HEK293 (cell line): ENCODE measurements at regions not wholly inside any gene's neighbourhood (a gene's known extent, or its start where the extent isn't known, plus 50 kb on each side); places are given as distances from the start of the nearest gene placed in this dataset.

ENCODE experiments used
- CTCF ChIA-PET: fragments of 350-600 bp; formaldehyde crosslinking; extraction: SDS; loops from one replicate; lab custom pipeline; 2021; ENCODE audit warnings: antibody characterized with exemption; lab: Yijun Ruan, JAX
- POLR2A ChIA-PET: fragments of 300-600 bp; formaldehyde crosslinking; extraction: SDS; loops from one replicate; lab custom pipeline; 2020; ENCODE audit warnings: antibody characterized with exemption, inconsistent platforms; lab: Yijun Ruan, JAX
- H3K27ac ChIP-seq: fragments of 200-500 bp; sonication (Bioruptor generic); 2 replicates; pipeline ENCODE4 v1.5.1; 2014; ENCODE audit warnings: low read depth, low read length, control low read depth, inconsistent platforms; ENCODE audit errors: extremely low read depth
- H3K36me3 ChIP-seq, 2 experiments: fragments of 200-500 bp in 1 of 2; sonication (Bioruptor generic) in 1 of 2; 1 replicate in 1 of 2; 2 replicates in 1 of 2; pipeline ENCODE4 v1.5.1; 2014 to 2017; ENCODE audit warnings: inconsistent platforms in 2 of 2, low read length in 2 of 2; ENCODE audit not compliant: control insufficient read depth in 2 of 2, insufficient read depth in 1 of 2
- H3K4me1 ChIP-seq: fragments of 200-500 bp; sonication (Bioruptor generic); 2 replicates; pipeline ENCODE4 v1.5.1; 2014; ENCODE audit warnings: mild to moderate bottlenecking, low read length, inconsistent platforms; ENCODE audit not compliant: control insufficient read depth, insufficient read depth
- H3K4me3 ChIP-seq: 2 replicates; pipeline ENCODE4 v1.5.1; 2011; ENCODE audit warnings: low read depth, mild to moderate bottlenecking, control low read depth, low read length, moderate library complexity
- H3K9me3 ChIP-seq: fragments of 200-500 bp; sonication (Bioruptor generic); 2 replicates; pipeline ENCODE4 v1.5.1; 2014; ENCODE audit warnings: low read depth, low read length, inconsistent platforms; ENCODE audit not compliant: control insufficient read depth, insufficient read depth
- BCL11B ChIP-seq: fragments of 450-650 bp; formaldehyde crosslinking; IDR thresholded peaks from 2 replicates; pipeline ENCODE4 v1.5.1; 2016; ENCODE audit warnings: low read depth, missing biosample characterization, missing genetic modification characterization
- FEZF1 ChIP-seq: fragments of 450-650 bp; formaldehyde crosslinking; IDR thresholded peaks from 2 replicates; pipeline ENCODE4 v1.5.1; 2016; ENCODE audit warnings: missing biosample characterization, missing genetic modification characterization
- GLI2 ChIP-seq: fragments of 450-650 bp; formaldehyde crosslinking; IDR thresholded peaks from 2 replicates; pipeline ENCODE4; 2017; ENCODE audit warnings: missing biosample characterization, missing genetic modification characterization, low read depth, borderline replicate concordance
- KLF10 ChIP-seq: fragments of 450-650 bp; IDR thresholded peaks from 2 replicates; pipeline ENCODE4 v1.5.1; 2018; ENCODE audit warnings: missing biosample characterization, mild to moderate bottlenecking, missing genetic modification characterization
- SETDB1 ChIP-seq: IDR thresholded peaks from one replicate; pipeline ENCODE4 v1.6.1; 2017; ENCODE audit warnings: mild to moderate bottlenecking, low read length, moderate library complexity, mixed read lengths; ENCODE audit not compliant: insufficient read length
- SP3 ChIP-seq: fragments of 450-650 bp; formaldehyde crosslinking; IDR thresholded peaks from 2 replicates; pipeline ENCODE4 v1.5.1; 2016; ENCODE audit warnings: missing biosample characterization, missing genetic modification characterization
- ZBTB44 ChIP-seq: fragments of 450-650 bp; IDR thresholded peaks from 2 replicates; pipeline ENCODE4 v1.5.1; 2018; ENCODE audit warnings: missing biosample characterization, mild to moderate bottlenecking, missing genetic modification characterization
- ZFHX2 ChIP-seq: fragments of 450-650 bp; formaldehyde crosslinking; conservative IDR thresholded peaks from 2 replicates; pipeline ENCODE4 v1.5.1; 2016; ENCODE audit warnings: missing biosample characterization, missing genetic modification characterization
- ZNF114 ChIP-seq: fragments of 450-650 bp; formaldehyde crosslinking; IDR thresholded peaks from 2 replicates; pipeline ENCODE4 v1.5.0; 2017; ENCODE audit warnings: missing biosample characterization, missing genetic modification characterization
- ZNF121 ChIP-seq: fragments of 450-650 bp; formaldehyde crosslinking; IDR thresholded peaks from 2 replicates; pipeline ENCODE4 v1.5.1; 2016; ENCODE audit warnings: missing biosample characterization, missing genetic modification characterization
- ZNF140 ChIP-seq: fragments of 450-650 bp; formaldehyde crosslinking; IDR thresholded peaks from 2 replicates; pipeline ENCODE4 v1.5.1; 2016; ENCODE audit warnings: missing biosample characterization, missing genetic modification characterization
- ZNF18 ChIP-seq: fragments of 450-650 bp; formaldehyde crosslinking; IDR thresholded peaks from 2 replicates; pipeline ENCODE4 v1.5.1; 2016; ENCODE audit warnings: missing biosample characterization, missing genetic modification characterization
- ZNF214 ChIP-seq: fragments of 450-650 bp; formaldehyde crosslinking; IDR thresholded peaks from 2 replicates; pipeline ENCODE4 v1.5.1; 2017; ENCODE audit warnings: missing biosample characterization, mild to moderate bottlenecking, missing genetic modification characterization, borderline replicate concordance
- ZNF302 ChIP-seq: fragments of 450-650 bp; formaldehyde crosslinking; IDR thresholded peaks from 2 replicates; pipeline ENCODE4 v1.5.1; 2016; ENCODE audit warnings: missing biosample characterization, missing genetic modification characterization, low read depth
- ZNF311 ChIP-seq: fragments of 450-650 bp; formaldehyde crosslinking; IDR thresholded peaks from 2 replicates; pipeline ENCODE4 v1.5.1; 2017; ENCODE audit warnings: missing biosample characterization, missing genetic modification characterization, borderline replicate concordance
- ZNF341 ChIP-seq: fragments of 450-650 bp; formaldehyde crosslinking; IDR thresholded peaks from 2 replicates; pipeline ENCODE4; 2016; ENCODE audit warnings: low read depth, missing biosample characterization, missing genetic modification characterization
- ZNF366 ChIP-seq: fragments of 450-650 bp; formaldehyde crosslinking; conservative IDR thresholded peaks from 2 replicates; pipeline ENCODE4 v1.5.1; 2016; ENCODE audit warnings: missing biosample characterization, missing genetic modification characterization
- ZNF416 ChIP-seq: fragments of 450-650 bp; formaldehyde crosslinking; IDR thresholded peaks from 2 replicates; pipeline ENCODE4 v1.5.1; 2016; ENCODE audit warnings: missing biosample characterization, missing genetic modification characterization
- ZNF629 ChIP-seq: fragments of 450-650 bp; formaldehyde crosslinking; IDR thresholded peaks from 2 replicates; pipeline ENCODE4 v1.5.1; 2017; ENCODE audit warnings: missing biosample characterization, missing genetic modification characterization
- ZNF654 ChIP-seq: fragments of 450-650 bp; formaldehyde crosslinking; IDR thresholded peaks from 2 replicates; pipeline ENCODE4 v1.5.1; 2016; ENCODE audit warnings: low read depth, missing biosample characterization, missing genetic modification characterization
- ZNF658 ChIP-seq: fragments of 450-650 bp; formaldehyde crosslinking; IDR thresholded peaks from 2 replicates; pipeline ENCODE4; 2016; ENCODE audit warnings: missing biosample characterization, missing genetic modification characterization
- ZNF660 ChIP-seq: fragments of 450-650 bp; IDR thresholded peaks from 2 replicates; pipeline ENCODE4 v1.5.1; 2018; ENCODE audit warnings: missing biosample characterization, mild to moderate bottlenecking, missing genetic modification characterization
- ZNF707 ChIP-seq: fragments of 450-650 bp; formaldehyde crosslinking; IDR thresholded peaks from 2 replicates; pipeline ENCODE4 v1.5.1; 2016; ENCODE audit warnings: missing biosample characterization, missing genetic modification characterization
- ZNF791 ChIP-seq: fragments of 450-650 bp; formaldehyde crosslinking; IDR thresholded peaks from 2 replicates; pipeline ENCODE4 v1.5.1; 2016; ENCODE audit warnings: missing biosample characterization, missing genetic modification characterization
- ZNF830 ChIP-seq: fragments of 450-650 bp; IDR thresholded peaks from 2 replicates; pipeline ENCODE4 v1.5.0; 2018; ENCODE audit warnings: missing biosample characterization, missing genetic modification characterization, low read depth, mild to moderate bottlenecking, moderate library complexity
- TF ChIP-seq, protein P1 (sequence below): fragments of 450-650 bp; formaldehyde crosslinking; IDR thresholded peaks from 2 replicates; pipeline ENCODE4 v1.5.1; 2016; ENCODE audit warnings: missing biosample characterization, missing genetic modification characterization
- TF ChIP-seq, protein P2 (sequence below): fragments of 450-650 bp; formaldehyde crosslinking; IDR thresholded peaks from 2 replicates; pipeline ENCODE4 v1.5.1; 2016; ENCODE audit warnings: missing biosample characterization, missing genetic modification characterization, low read depth

DNA sequence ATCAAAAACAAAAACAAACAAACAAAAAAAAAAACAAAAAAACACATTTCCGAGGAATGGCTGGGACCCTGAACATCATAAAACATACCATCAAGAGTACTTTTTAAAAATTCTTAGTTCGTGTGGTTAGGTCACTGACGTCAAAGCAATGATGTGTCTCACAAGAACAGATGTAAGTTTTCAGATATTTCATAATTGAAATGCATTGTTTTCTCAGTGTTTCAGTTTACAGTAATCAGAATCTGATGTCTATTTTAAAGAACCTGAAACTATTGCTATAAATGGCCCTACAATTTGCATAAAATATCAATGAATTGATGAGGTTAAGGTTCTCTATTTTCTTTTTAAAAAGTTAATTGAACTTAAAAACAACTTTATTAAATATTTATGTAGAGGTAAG is 103.7 kb upstream of the HGF start:
- POLR2A ChIA-PET, result no interaction called here
- H3K36me3 ChIP-seq, result no peaks in the 10 kb centered on the region
- H3K9me3 ChIP-seq, result no peaks in the 10 kb centered on the region
- no peak overlapping the region for H3K27ac ChIP-seq
- CTCF ChIA-PET, result no interaction called here
- no peaks in the 10 kb centered on the region for H3K4me1 ChIP-seq
- no peak for TF ChIP-seq ZNF121
- H3K4me3 ChIP-seq, result no peak overlapping the region

DNA sequence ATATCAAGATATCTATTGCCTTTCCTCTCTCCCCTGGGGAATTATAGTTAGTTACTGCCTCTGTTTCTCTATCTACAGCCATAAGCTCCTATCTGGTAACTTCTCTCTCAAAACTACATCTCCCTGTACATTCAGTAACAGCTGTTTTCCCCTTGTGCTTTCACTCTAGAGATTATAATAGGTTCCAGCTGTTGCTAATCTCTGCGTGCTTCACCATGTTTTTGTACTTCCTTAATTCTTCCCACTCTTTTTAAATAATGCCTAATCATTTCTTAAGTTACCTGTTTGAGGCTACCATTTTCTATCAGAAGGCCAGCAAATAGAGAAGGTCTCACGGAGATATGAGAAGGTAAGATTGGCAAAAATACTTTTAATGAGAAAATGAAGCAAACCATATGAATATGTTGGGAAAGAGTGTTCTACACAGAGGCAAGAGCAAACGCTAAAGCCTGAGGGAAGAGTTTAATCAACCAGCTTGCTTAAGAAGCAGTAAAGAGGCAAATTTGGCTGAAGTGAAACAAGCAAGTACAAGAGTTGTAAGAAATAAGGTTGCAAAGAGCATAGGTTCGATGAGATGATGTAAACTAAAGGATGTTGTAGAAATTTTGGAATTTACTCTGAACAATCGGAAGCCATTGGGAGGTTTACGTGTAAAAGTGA is 101.9 kb upstream of the HGF start:
- TF ChIP-seq ZNF629 (tag by site-specific recombination) (no peak), ZNF214 (tag by site-specific recombination) (no peak), FEZF1 (tag by site-specific recombination) (no peak), ZNF660 (tag by site-specific recombination) (no peak), ZNF366 (tag by site-specific recombination) (no peak), ZNF654 (tag by site-specific recombination) (no peak), ZBTB44 (tag by site-specific recombination) (no peak), ZFHX2 (tag by site-specific recombination) (no peak), SETDB1 (no peak), ZNF791 (no peak), GLI2 (tag by site-specific recombination) (no peak), ZNF302 (tag by site-specific recombination) (no peak)
- TF ChIP-seq, protein P1, sequence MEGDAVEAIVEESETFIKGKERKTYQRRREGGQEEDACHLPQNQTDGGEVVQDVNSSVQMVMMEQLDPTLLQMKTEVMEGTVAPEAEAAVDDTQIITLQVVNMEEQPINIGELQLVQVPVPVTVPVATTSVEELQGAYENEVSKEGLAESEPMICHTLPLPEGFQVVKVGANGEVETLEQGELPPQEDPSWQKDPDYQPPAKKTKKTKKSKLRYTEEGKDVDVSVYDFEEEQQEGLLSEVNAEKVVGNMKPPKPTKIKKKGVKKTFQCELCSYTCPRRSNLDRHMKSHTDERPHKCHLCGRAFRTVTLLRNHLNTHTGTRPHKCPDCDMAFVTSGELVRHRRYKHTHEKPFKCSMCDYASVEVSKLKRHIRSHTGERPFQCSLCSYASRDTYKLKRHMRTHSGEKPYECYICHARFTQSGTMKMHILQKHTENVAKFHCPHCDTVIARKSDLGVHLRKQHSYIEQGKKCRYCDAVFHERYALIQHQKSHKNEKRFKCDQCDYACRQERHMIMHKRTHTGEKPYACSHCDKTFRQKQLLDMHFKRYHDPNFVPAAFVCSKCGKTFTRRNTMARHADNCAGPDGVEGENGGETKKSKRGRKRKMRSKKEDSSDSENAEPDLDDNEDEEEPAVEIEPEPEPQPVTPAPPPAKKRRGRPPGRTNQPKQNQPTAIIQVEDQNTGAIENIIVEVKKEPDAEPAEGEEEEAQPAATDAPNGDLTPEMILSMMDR (tag by site-specific recombination), result no peak
- H3K9me3 ChIP-seq, result no peaks in the 10 kb centered on the region
- no peaks in the 10 kb centered on the region for H3K36me3 ChIP-seq
- ChIA-PET POLR2A (no interaction called here), CTCF (no interaction called here)
- no peaks in the 10 kb centered on the region for H3K4me1 ChIP-seq
- no peak overlapping the region for H3K27ac ChIP-seq
- no peak overlapping the region for H3K4me3 ChIP-seq

DNA sequence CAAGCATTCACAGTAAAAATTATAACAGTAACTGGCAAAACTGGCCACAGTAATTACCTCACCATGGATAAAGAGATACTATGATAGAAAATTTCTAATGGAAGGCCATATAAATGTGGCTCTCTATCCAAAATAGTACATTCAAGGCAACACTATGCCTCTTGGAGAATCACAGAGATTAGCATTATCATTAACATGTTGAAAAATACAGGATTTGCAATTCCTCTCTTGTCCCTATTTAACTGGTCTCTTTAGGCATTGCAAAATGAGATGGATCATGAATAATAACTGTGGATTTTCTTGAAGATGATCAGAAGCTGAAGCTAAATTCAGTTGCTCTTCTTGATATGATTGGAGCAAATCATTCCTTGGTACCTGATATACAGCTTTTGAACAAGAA is 100.8 kb upstream of the HGF start:
- H3K36me3 ChIP-seq, result no peaks in the 10 kb centered on the region
- CTCF ChIA-PET, result no interaction called here
- H3K27ac ChIP-seq, result no peak overlapping the region
- H3K4me3 ChIP-seq, result no peak overlapping the region
- POLR2A ChIA-PET, result no interaction called here
- H3K9me3 ChIP-seq, result no peaks in the 10 kb centered on the region
- H3K4me1 ChIP-seq, result no peaks in the 10 kb centered on the region
- TF ChIP-seq SP3 (no peak), ZNF658 (tag by site-specific recombination) (no peak), ZNF18 (tag by site-specific recombination) (no peak), ZNF140 (tag by site-specific recombination) (no peak), ZNF114 (no peak), ZNF311 (tag by site-specific recombination) (no peak), BCL11B (tag by site-specific recombination) (no peak), ZNF341 (tag by site-specific recombination) (no peak), ZNF830 (tag by site-specific recombination) (no peak), ZNF707 (no peak), ZNF416 (tag by site-specific recombination) (no peak), ZNF214 (tag by site-specific recombination) (no peak), KLF10 (no peak)
- TF ChIP-seq, protein P2, sequence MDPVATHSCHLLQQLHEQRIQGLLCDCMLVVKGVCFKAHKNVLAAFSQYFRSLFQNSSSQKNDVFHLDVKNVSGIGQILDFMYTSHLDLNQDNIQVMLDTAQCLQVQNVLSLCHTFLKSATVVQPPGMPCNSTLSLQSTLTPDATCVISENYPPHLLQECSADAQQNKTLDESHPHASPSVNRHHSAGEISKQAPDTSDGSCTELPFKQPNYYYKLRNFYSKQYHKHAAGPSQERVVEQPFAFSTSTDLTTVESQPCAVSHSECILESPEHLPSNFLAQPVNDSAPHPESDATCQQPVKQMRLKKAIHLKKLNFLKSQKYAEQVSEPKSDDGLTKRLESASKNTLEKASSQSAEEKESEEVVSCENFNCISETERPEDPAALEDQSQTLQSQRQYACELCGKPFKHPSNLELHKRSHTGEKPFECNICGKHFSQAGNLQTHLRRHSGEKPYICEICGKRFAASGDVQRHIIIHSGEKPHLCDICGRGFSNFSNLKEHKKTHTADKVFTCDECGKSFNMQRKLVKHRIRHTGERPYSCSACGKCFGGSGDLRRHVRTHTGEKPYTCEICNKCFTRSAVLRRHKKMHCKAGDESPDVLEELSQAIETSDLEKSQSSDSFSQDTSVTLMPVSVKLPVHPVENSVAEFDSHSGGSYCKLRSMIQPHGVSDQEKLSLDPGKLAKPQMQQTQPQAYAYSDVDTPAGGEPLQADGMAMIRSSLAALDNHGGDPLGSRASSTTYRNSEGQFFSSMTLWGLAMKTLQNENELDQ, result no peak
